ENCODE measurements at regions not wholly inside any gene's neighbourhood (a gene's known extent, or its start where the extent isn't known, plus 50 kb on each side); places are given as distances from the start of the nearest gene placed in this dataset.

DNA sequence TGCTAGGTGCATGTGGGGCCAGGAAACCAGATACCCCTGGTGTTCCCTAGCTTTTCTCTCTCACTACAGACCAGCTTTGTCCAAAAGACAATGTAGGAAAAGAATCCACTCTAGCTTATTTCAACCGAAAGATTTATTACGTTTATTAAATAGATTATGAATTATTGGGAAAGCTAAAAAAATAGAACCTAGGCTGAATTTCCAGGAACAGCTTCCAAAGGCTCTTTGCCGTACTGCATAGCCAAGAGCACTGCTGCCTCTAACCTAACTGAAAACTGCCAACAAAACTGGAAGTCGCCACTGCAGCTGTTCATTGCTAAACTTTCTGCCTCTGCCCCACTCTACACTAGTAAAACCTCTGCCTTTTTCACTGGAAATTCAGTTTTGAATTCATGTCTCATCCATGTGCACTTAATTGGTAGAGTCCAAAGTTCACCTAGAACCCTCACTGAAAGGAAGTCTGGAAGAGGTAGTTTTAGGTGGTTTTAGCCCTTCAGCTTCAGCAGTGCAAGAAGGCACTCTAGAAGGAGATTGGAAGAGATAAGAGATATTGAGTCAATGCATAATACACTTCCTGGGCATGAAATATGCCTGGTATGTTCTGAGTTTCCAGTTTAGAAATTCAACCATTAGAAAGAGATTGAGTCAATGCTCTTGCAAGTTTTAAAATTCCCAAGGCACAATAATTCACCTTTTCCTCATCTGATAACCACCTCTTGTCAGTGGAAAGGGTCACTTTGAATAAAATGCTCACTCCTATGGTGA, 927.9 kb downstream of the MAT2B start:
- no peaks in the 10 kb centered on the region for H3K9me3 ChIP-seq (replicated peaks; ENCODE audit: low read length)

DNA sequence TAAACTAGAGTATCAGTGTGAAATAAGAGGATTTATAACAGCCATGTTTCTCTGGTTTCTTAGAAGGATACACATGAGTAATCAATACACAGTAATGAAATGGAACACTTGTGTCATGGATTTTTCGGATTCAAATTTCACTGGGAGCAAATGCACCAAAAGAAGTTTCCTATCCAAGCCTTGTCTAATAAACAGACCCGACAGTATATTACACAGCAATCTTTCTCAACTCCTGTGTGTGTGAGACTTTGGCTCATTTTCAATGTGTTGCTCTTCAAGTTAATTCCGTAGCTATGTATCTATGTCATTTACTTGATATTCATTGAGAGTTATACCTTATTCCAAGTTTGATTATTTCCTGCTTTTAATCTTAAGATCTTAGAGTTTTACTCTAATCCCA, 930.2 kb downstream of the MAT2B start:
- Histone ChIP-seq H3K9ac (ENCODE audit: low read depth, low read length) (no peak overlapping the region), H3K36me3 (ENCODE audit: insufficient read depth, low read length) (no peaks in the 10 kb centered on the region), H3K4me1 (ENCODE audit: control insufficient read depth, insufficient read depth, low read length) (no peaks in the 10 kb centered on the region), H3K27me3 (ENCODE audit: control insufficient read depth, insufficient read depth, low read length) (no peaks in the 10 kb centered on the region), H3K4me3 (ENCODE audit: low read length) (no peak overlapping the region), H3K9me3 (replicated peaks; ENCODE audit: low read length) (no peaks in the 10 kb centered on the region), H3K4me2 (ENCODE audit: low read length) (no peak overlapping the region)

More for the DNA sequence above, 927.9 kb downstream of the MAT2B start:
- Histone ChIP-seq H3K4me2 (ENCODE audit: low read length) (no peak overlapping the region), H3K9ac (ENCODE audit: low read depth, low read length) (no peak overlapping the region), H3K36me3 (ENCODE audit: insufficient read depth, low read length) (no peaks in the 10 kb centered on the region), H3K4me1 (ENCODE audit: control insufficient read depth, insufficient read depth, low read length) (no peaks in the 10 kb centered on the region), H3K4me3 (ENCODE audit: low read length) (no peak overlapping the region), H3K27me3 (ENCODE audit: control insufficient read depth, insufficient read depth, low read length) (no peaks in the 10 kb centered on the region)

DNA sequence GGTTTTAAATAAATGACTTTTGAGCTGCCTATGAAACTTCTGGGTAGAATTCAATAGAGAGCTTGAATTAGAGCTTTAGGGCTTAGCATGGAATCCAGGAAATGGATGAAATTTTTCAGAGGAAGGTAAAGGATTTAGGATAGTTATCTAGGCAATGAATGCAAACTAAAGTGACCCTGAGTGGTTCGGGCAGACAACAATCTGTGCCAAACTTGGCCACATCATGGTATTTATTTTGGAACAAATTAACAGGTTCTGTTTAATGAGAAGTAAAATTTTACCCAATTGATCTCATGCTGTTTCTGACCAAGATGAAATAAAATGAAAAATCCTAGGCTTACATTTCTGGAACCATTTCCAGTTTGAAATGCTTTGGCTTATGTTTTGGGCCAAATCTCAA, 934.4 kb downstream of the MAT2B start:
- H3K4me2 ChIP-seq (ENCODE audit: low read length), result no peak overlapping the region
- no peaks in the 10 kb centered on the region for H3K4me1 ChIP-seq (ENCODE audit: control insufficient read depth, insufficient read depth, low read length)
- no peaks in the 10 kb centered on the region for H3K36me3 ChIP-seq (ENCODE audit: insufficient read depth, low read length)

DNA sequence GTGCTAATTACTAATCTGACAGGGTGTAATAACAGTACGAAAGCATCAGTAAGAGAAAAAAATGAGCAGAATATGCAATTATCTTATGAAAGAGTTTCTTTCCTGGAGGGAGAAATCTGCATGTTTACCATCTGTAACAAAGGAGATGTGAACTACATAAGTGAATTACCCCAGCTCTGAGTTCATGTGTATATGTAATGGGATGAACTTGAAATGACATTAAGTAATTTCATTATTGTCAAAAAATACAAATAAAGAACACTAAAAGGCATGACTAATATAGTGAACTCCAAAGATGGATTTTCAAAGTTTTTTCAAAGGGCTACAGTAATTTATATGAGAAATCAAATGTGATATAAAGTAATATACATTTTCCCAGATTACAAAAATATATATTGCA, 944.0 kb downstream of the MAT2B start:
- no peak overlapping the region for H3K9ac ChIP-seq (ENCODE audit: low read depth, low read length)

More for the DNA sequence above, 934.4 kb downstream of the MAT2B start:
- Histone ChIP-seq H3K4me3 (ENCODE audit: low read length) (no peak overlapping the region), H3K9me3 (replicated peaks; ENCODE audit: low read length) (no peaks in the 10 kb centered on the region), H3K27me3 (ENCODE audit: control insufficient read depth, insufficient read depth, low read length) (no peaks in the 10 kb centered on the region), H3K9ac (ENCODE audit: low read depth, low read length) (no peak overlapping the region)

DNA sequence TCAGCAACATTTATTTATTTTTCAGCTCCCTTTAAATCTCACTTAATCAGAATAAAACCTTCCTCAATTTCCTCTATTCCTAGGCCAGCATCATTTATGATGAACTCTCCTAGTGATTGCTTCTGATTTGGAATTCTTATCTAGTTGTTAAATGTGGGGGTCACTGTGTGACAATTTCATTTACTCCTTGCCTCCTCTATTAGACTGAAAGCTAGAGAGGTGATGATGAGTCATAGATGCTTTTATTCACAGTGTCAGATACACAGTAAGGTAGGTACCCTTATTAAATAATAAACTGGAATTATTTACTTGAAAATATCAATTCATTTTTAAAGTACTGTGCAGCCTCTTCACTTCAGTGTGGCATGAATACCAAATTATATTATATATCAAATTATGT, 960.6 kb downstream of the MAT2B start:
- H3K9ac ChIP-seq (ENCODE audit: low read depth, low read length), result no peak overlapping the region
- no peak overlapping the region for H3K4me3 ChIP-seq (ENCODE audit: low read length)
- H3K36me3 ChIP-seq (ENCODE audit: insufficient read depth, low read length), result no peaks in the 10 kb centered on the region
- H3K4me1 ChIP-seq (ENCODE audit: control insufficient read depth, insufficient read depth, low read length), result no peaks in the 10 kb centered on the region
- no peaks in the 10 kb centered on the region for H3K27me3 ChIP-seq (ENCODE audit: control insufficient read depth, insufficient read depth, low read length)
- H3K9me3 ChIP-seq (replicated peaks; ENCODE audit: low read length), result no peaks in the 10 kb centered on the region
- H3K4me2 ChIP-seq (ENCODE audit: low read length), result no peak overlapping the region

More for the DNA sequence above, 944.0 kb downstream of the MAT2B start:
- Histone ChIP-seq H3K4me3 (ENCODE audit: low read length) (no peak overlapping the region), H3K27me3 (ENCODE audit: control insufficient read depth, insufficient read depth, low read length) (no peaks in the 10 kb centered on the region), H3K4me1 (ENCODE audit: control insufficient read depth, insufficient read depth, low read length) (no peaks in the 10 kb centered on the region), H3K36me3 (ENCODE audit: insufficient read depth, low read length) (no peaks in the 10 kb centered on the region), H3K9me3 (replicated peaks; ENCODE audit: low read length) (no peaks in the 10 kb centered on the region), H3K4me2 (ENCODE audit: low read length) (no peak overlapping the region)

DNA sequence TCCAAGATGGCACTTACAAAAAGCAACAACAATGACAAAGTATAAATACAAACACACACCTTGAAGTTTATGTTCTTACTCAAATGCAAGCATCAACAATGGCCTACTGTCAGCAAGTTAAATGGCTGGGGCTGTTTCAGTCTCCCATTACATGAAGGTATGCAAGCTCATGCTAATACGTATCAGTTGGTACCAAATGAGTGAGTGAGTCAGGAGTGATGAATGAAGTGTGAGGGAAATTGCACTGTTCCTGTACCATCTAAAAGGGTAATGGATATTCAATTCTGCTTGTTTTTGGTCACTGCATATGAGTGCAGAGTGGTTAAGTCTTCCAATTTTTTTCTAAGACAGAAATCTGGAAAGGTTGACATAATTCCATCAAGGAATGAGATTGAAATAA, 964.9 kb downstream of the MAT2B start:
- H3K4me2 ChIP-seq (ENCODE audit: low read length), result no peak overlapping the region
- H3K4me3 ChIP-seq (ENCODE audit: low read length), result no peak overlapping the region
- no peaks in the 10 kb centered on the region for H3K4me1 ChIP-seq (ENCODE audit: control insufficient read depth, insufficient read depth, low read length)
- H3K36me3 ChIP-seq (ENCODE audit: insufficient read depth, low read length), result no peaks in the 10 kb centered on the region
- no peaks in the 10 kb centered on the region for H3K27me3 ChIP-seq (ENCODE audit: control insufficient read depth, insufficient read depth, low read length)
- H3K9me3 ChIP-seq (replicated peaks; ENCODE audit: low read length), result no peaks in the 10 kb centered on the region
- no peak overlapping the region for H3K9ac ChIP-seq (ENCODE audit: low read depth, low read length)

DNA sequence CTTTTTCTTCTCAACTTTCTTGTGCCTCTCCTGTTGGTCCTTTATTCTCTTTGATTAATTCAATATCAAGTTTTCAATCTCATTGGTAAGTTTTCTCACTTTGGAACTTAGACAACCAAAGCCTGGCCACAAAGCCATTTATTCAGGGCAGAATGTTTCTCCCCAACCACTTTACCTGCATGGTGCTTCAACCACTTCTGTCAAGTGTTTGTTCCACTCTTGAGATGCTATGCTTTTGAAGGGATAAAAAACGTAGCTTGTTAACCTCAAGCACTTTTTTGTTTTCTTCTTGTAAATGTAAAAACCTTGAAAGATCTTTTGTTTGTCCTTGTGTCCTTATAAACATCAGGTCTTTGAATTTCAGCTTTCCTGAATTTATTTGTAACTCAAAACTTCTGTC, 966.7 kb downstream of the MAT2B start:
- no peak overlapping the region for H3K9ac ChIP-seq (ENCODE audit: low read depth, low read length)
- no peak overlapping the region for H3K4me3 ChIP-seq (ENCODE audit: low read length)
- H3K27me3 ChIP-seq (ENCODE audit: control insufficient read depth, insufficient read depth, low read length), result no peaks in the 10 kb centered on the region
- no peaks in the 10 kb centered on the region for H3K4me1 ChIP-seq (ENCODE audit: control insufficient read depth, insufficient read depth, low read length)
- no peaks in the 10 kb centered on the region for H3K9me3 ChIP-seq (replicated peaks; ENCODE audit: low read length)
- H3K4me2 ChIP-seq (ENCODE audit: low read length), result no peak overlapping the region
- H3K36me3 ChIP-seq (ENCODE audit: insufficient read depth, low read length), result no peaks in the 10 kb centered on the region

DNA sequence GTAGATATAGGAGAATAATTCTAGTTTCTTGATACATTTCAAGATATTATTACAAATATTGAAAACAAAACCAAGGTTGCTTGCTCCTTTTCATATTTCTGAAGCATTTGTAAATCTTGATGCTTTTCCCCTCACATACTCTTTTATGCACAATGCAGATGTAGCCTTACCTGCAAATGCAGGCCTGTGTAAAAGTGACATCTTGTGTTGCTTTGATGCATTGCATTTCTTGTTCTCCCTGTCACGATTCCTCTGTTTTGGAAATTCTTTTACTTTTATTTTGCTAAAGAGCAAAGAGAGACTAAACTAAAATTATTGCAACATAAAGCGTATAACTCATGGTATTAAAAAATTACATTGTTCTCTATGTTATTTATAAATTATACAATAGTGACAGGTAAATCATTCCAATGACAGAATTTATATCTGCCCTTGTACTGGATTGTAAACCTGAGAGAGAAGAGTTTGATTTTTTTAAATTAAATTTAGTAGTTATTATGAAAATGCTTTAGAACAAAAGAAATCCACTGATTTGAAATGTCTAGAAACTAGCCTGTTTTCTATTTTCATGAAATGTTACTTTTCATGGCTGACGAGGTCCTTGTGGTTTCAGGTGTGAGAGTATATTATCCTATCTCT, 970.0 kb downstream of the MAT2B start:
- Histone ChIP-seq H3K4me1 (ENCODE audit: control insufficient read depth, insufficient read depth, low read length) (no peaks in the 10 kb centered on the region), H3K36me3 (ENCODE audit: insufficient read depth, low read length) (no peaks in the 10 kb centered on the region), H3K9ac (ENCODE audit: low read depth, low read length) (no peak overlapping the region), H3K27me3 (ENCODE audit: control insufficient read depth, insufficient read depth, low read length) (no peaks in the 10 kb centered on the region), H3K9me3 (replicated peaks; ENCODE audit: low read length) (no peaks in the 10 kb centered on the region), H3K4me3 (ENCODE audit: low read length) (no peak overlapping the region), H3K4me2 (ENCODE audit: low read length) (no peak overlapping the region)

DNA sequence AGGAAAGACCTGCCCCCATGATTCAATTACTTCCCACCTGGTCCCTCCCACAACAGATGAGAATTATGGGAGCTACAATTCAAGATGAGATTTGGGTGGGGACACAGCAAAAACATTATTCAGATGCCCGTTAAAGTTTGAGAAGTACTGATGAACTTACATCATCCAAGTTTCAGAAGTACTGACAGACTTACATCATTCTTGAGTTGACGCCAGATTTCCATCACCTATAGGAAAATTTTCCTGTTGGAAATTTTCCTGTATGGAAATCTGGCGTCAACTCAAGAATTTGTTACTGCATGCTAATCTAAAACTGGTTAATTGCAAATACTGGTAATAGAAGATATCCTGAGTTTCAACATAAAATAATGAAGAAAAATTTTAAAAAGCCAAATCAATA, 975.9 kb downstream of the MAT2B start:
- Histone ChIP-seq H3K4me3 (ENCODE audit: low read length) (no peak overlapping the region), H3K36me3 (ENCODE audit: insufficient read depth, low read length) (no peaks in the 10 kb centered on the region), H3K4me1 (ENCODE audit: control insufficient read depth, insufficient read depth, low read length) (no peaks in the 10 kb centered on the region), H3K4me2 (ENCODE audit: low read length) (no peak overlapping the region), H3K9ac (ENCODE audit: low read depth, low read length) (no peak overlapping the region), H3K9me3 (replicated peaks; ENCODE audit: low read length) (no peaks in the 10 kb centered on the region), H3K27me3 (ENCODE audit: control insufficient read depth, insufficient read depth, low read length) (no peaks in the 10 kb centered on the region)

DNA sequence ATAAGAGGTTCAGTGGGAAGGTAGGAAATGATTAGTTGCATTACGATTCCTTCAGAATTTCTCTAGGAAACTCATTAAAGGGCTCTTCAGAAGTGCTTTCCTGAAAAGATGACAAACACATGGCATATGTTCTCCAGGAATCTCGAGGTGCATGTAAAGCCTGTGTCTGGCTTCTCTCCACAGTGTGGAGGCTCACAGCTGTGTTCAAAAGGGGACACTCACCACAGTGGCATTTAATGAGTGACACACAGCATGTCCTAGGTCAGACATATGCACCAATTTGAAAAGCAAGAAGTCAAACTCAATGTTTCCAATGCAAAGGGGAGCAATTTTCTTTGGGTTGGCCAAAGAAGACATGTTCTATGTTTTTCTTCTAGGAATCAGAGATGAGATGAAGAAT, 976.9 kb downstream of the MAT2B start:
- Histone ChIP-seq H3K27me3 (ENCODE audit: control insufficient read depth, insufficient read depth, low read length) (no peaks in the 10 kb centered on the region), H3K9me3 (replicated peaks; ENCODE audit: low read length) (no peaks in the 10 kb centered on the region), H3K4me3 (ENCODE audit: low read length) (no peak overlapping the region), H3K9ac (ENCODE audit: low read depth, low read length) (no peak overlapping the region), H3K4me1 (ENCODE audit: control insufficient read depth, insufficient read depth, low read length) (no peaks in the 10 kb centered on the region), H3K36me3 (ENCODE audit: insufficient read depth, low read length) (no peaks in the 10 kb centered on the region), H3K4me2 (ENCODE audit: low read length) (no peak overlapping the region)

DNA sequence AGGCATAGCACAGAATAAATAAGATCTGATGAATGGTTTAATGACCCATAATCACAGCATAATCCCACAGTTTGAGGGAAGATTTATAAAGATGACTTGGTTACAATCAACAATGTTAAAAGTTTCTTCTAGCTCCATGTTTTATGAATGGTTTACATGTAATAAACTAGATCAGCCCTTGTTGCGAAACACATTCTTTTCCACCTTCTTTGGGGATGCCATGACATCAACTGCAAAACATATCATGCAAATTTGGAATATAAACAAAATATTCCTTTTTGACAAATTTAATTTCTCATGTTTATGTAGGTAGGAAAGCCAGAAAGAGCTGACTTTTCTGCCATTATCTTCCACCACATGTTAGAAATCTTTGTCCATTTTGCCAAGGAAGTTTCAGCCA, 979.5 kb downstream of the MAT2B start:
- no peaks in the 10 kb centered on the region for H3K27me3 ChIP-seq (ENCODE audit: control insufficient read depth, insufficient read depth, low read length)
- no peak overlapping the region for H3K4me3 ChIP-seq (ENCODE audit: low read length)
- no peak overlapping the region for H3K4me2 ChIP-seq (ENCODE audit: low read length)
- H3K4me1 ChIP-seq (ENCODE audit: control insufficient read depth, insufficient read depth, low read length), result no peaks in the 10 kb centered on the region
- no peak overlapping the region for H3K9ac ChIP-seq (ENCODE audit: low read depth, low read length)
- H3K9me3 ChIP-seq (replicated peaks; ENCODE audit: low read length), result no peaks in the 10 kb centered on the region
- no peaks in the 10 kb centered on the region for H3K36me3 ChIP-seq (ENCODE audit: insufficient read depth, low read length)

DNA sequence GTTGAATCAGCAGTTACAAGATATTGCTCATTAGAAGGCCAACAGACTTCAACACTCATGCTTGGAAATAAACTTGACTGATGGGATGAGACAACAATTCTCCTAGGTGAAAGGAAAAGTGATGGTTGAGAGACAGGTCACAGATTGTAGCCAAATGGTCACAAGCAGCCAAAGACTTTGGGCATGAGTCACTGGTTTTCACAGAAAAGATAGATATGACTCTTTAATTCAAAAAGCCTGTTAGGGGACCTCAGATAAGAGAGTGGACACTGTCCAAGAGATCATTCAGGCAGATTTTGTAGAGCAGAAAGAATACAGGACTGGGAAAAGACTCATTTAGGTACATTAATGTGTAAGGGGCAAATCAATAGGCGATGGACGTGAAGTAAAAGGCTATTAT, 982.5 kb downstream of the MAT2B start:
- Histone ChIP-seq H3K4me3 (ENCODE audit: low read length) (no peak overlapping the region), H3K36me3 (ENCODE audit: insufficient read depth, low read length) (no peaks in the 10 kb centered on the region), H3K27me3 (ENCODE audit: control insufficient read depth, insufficient read depth, low read length) (no peaks in the 10 kb centered on the region), H3K9ac (ENCODE audit: low read depth, low read length) (no peak overlapping the region), H3K9me3 (replicated peaks; ENCODE audit: low read length) (no peaks in the 10 kb centered on the region), H3K4me1 (ENCODE audit: control insufficient read depth, insufficient read depth, low read length) (no peaks in the 10 kb centered on the region), H3K4me2 (ENCODE audit: low read length) (no peak overlapping the region)
